RWPE2 (cell line): ENCODE measurements at regions not wholly inside any gene's neighbourhood (a gene's known extent, or its start where the extent isn't known, plus 50 kb on each side); places are given as distances from the start of the nearest gene placed in this dataset.

Source experiments
- ATAC-seq: fragments of 200-7000 bp; cut with Tn5 transposase; 3 replicates; pipeline ENCODE4 v1.9.1; 2021; ENCODE audit warnings: low read depth
- DNase-seq: peaks from one replicate; pipeline ENCODE4 v3.0.0-alpha.2; 2020; ENCODE audit warnings: low spot score
- H3K27ac ChIP-seq: fragments of 450-650 bp; 2 replicates; pipeline ENCODE4 v1.5.1; 2017; ENCODE audit warnings: mild to moderate bottlenecking; ENCODE audit not compliant: poor library complexity, severe bottlenecking
- H3K27me3 ChIP-seq: fragments of 250-450 bp; sonication (Bioruptor Pico); 2 replicates; pipeline ENCODE4 v1.5.1; 2021; ENCODE audit warnings: mild to moderate bottlenecking, moderate library complexity; ENCODE audit not compliant: insufficient read depth, poor library complexity, severe bottlenecking
- H3K36me3 ChIP-seq: fragments of 250-450 bp; sonication (Bioruptor Pico); 2 replicates; pipeline ENCODE4 v1.5.1; 2020; ENCODE audit warnings: low read depth, mild to moderate bottlenecking, moderate library complexity
- H3K4me1 ChIP-seq: fragments of 250-450 bp; sonication (Bioruptor Pico); 2 replicates; pipeline ENCODE4 v1.5.1; 2021; ENCODE audit warnings: mild to moderate bottlenecking, moderate library complexity; ENCODE audit not compliant: insufficient read depth, poor library complexity, severe bottlenecking
- H3K4me3 ChIP-seq: fragments of 250-450 bp; sonication (Bioruptor Pico); 2 replicates; pipeline ENCODE4 v1.5.1; 2021; ENCODE audit warnings: mild to moderate bottlenecking, moderate library complexity; ENCODE audit not compliant: severe bottlenecking
- H3K9me3 ChIP-seq: fragments of 250-450 bp; sonication (Bioruptor Pico); 2 replicates; pipeline ENCODE4 v1.5.1; 2021; ENCODE audit warnings: mild to moderate bottlenecking, moderate library complexity; ENCODE audit not compliant: severe bottlenecking
- TF ChIP-seq, protein P1 (sequence below): fragments of 450-650 bp; IDR thresholded peaks from one replicate; pipeline ENCODE4 v1.5.1; 2017; ENCODE audit warnings: mild to moderate bottlenecking, moderate library complexity; ENCODE audit not compliant: poor library complexity, severe bottlenecking

GRCh38 chr3:130263708-130264107 is 81.8 kb upstream of the COL6A5 start:
- Histone ChIP-seq H3K27me3 (no peaks in the 10 kb centered on the region), H3K9me3 (no peaks in the 10 kb centered on the region), H3K4me1 (no peaks in the 10 kb centered on the region), H3K36me3 (no peaks in the 10 kb centered on the region), H3K27ac (no peak overlapping the region), H3K4me3 (no peak overlapping the region)
- TF ChIP-seq, protein P1, sequence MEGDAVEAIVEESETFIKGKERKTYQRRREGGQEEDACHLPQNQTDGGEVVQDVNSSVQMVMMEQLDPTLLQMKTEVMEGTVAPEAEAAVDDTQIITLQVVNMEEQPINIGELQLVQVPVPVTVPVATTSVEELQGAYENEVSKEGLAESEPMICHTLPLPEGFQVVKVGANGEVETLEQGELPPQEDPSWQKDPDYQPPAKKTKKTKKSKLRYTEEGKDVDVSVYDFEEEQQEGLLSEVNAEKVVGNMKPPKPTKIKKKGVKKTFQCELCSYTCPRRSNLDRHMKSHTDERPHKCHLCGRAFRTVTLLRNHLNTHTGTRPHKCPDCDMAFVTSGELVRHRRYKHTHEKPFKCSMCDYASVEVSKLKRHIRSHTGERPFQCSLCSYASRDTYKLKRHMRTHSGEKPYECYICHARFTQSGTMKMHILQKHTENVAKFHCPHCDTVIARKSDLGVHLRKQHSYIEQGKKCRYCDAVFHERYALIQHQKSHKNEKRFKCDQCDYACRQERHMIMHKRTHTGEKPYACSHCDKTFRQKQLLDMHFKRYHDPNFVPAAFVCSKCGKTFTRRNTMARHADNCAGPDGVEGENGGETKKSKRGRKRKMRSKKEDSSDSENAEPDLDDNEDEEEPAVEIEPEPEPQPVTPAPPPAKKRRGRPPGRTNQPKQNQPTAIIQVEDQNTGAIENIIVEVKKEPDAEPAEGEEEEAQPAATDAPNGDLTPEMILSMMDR: no peak
- ATAC-seq (no peak), DNase-seq (no peak)

- no peaks in the 10 kb centered on the region for H3K36me3 ChIP-seq
- H3K9me3 ChIP-seq: no peaks in the 10 kb centered on the region
- H3K4me3 ChIP-seq: no peak overlapping the region
- no peaks in the 10 kb centered on the region for H3K4me1 ChIP-seq
- no peaks in the 10 kb centered on the region for H3K27me3 ChIP-seq
- TF ChIP-seq, protein P1: no peak
- no peak for DNase-seq
- no peak for ATAC-seq
- H3K27ac ChIP-seq: no peak overlapping the region
Observed at GRCh38 chr3:130266817-130267216, 78.7 kb upstream of the COL6A5 start.

DNA sequence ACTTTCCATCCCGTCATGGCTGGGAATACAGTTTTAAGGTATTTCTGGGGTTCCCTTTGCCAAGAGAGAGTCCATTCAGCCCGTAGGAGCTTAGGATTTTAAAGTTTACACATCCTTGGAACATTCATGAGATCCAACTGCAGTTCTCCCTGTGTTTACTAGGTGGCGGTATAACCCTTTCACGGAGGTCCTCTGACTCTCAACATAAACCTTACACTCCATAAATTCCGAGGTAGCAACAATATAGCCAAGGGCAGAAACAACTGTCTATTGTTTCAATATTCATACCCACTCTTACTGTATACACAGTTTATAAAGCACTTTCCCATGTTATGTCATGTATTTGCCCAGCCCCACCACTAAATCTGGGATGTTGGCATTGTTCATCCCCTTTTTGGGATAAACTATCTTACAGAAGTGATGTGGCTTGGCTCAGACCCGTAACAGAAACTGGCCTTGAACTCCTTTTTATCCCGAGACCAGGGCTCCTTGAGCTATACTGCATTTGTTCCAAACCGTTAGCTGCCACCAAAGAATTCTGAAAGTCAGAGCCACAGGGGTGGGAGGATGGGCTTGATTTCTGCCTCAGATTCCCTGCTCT is 69.2 kb upstream of the COL6A5 start:
- ATAC-seq (peak; percentile 69; the same call in 2 of the 3 replicates), DNase-seq (no peak)
- Histone ChIP-seq H3K9me3 (no peaks in the 10 kb centered on the region), H3K4me3 (no peak overlapping the region), H3K4me1 (no peaks in the 10 kb centered on the region), H3K36me3 (no peaks in the 10 kb centered on the region), H3K27ac (no peak overlapping the region), H3K27me3 (no peaks in the 10 kb centered on the region)
- TF ChIP-seq, protein P1: peak; percentile 86

GRCh38 chr3:130288670-130289069 is 56.8 kb upstream of the COL6A5 start:
- DNase-seq (no peak), ATAC-seq (no peak)
- Histone ChIP-seq H3K9me3 (no peaks in the 10 kb centered on the region), H3K4me1 (no peaks in the 10 kb centered on the region), H3K4me3 (no peak overlapping the region), H3K27ac (no peak overlapping the region), H3K36me3 (no peaks in the 10 kb centered on the region), H3K27me3 (peaks cover 6% of the 10 kb centered on the region)
- TF ChIP-seq, protein P1: no peak

DNA sequence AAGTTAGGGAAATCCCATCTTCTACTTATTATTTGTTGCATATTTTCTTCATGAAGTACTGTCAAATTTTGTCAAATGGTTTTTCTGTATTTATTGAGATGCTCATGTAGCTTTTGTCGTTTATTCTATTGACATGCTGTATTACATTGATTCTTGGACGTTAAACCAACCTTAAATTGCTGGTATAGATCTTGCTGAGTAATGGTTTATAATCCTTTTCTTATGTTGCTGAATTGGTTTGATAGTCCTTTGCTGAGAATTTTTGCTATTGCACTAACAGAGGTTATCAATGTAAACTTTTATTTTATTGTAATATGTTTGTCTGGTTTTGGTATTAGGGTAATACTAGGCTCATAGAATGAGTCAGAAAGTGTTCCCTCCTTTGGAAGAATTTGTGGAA is 54.3 kb upstream of the COL6A5 start:
- H3K27ac ChIP-seq: no peak overlapping the region
- H3K9me3 ChIP-seq: no peaks in the 10 kb centered on the region
- no peak overlapping the region for H3K4me3 ChIP-seq
- H3K36me3 ChIP-seq: no peaks in the 10 kb centered on the region
- H3K4me1 ChIP-seq: no peaks in the 10 kb centered on the region
- no peaks in the 10 kb centered on the region for H3K27me3 ChIP-seq
- DNase-seq (no peak), ATAC-seq (no peak)
- TF ChIP-seq, protein P1: no peak
